Activated CD8-positive, alpha-beta memory T cell treated with anti-CD3 and anti-CD28 coated beads for 4 hours (primary cell): ENCODE measurements at regions not wholly inside any gene's neighbourhood (a gene's known extent, or its start where the extent isn't known, plus 50 kb on each side); places are given as distances from the start of the nearest gene placed in this dataset.
"Not testable (repeated sequence)": the region's sequence is repeated elsewhere in the genome, so short reads cannot be mapped to it uniquely, and the experiment has no call there.

Experiments used
- DNase-seq, 2 donors: peaks; one replicate each; pipeline ENCODE4 v3.0.0-alpha.2; 2020; ENCODE audit warnings: low read depth in 2 of 2

DNA sequence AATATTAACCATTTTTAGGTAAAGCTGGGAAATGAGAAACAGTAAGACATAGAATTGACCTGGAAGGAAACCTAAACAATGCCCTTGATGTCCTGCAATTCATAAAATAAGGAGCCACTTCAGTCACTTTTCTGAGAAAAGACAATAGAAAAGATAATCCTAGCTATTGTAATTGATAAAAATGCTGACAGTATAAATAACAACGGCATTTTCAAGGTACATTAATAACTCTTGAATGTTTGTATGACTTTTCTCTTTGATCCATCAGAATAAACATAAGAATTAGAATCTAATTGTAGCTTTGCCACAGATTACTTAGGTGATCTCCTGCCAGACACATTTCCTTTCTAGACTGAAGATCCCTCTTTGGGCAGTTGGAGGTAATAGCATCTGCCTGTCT is 719.5 kb downstream of the SLC4A3 start:
- DNase-seq = no peak

DNA sequence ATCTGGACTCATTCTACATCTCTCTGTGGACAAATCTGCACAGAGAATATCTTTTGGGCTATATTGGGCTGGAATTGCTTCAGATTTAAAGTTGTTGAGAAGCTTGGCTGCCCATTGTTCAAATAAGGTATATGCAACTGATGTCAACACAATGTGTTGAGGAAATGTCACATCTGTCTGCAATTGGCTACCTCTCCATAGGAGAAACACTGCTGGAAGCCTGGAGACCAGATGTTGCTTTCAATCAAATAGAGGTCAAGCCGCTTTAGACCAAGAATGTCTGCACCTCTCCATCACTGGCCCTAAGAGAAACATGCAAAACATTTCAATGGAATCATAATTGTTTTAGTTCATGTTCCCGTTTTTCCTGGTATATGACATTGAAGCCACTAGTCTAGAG is 720.2 kb downstream of the SLC4A3 start:
- DNase-seq = no peak

DNA sequence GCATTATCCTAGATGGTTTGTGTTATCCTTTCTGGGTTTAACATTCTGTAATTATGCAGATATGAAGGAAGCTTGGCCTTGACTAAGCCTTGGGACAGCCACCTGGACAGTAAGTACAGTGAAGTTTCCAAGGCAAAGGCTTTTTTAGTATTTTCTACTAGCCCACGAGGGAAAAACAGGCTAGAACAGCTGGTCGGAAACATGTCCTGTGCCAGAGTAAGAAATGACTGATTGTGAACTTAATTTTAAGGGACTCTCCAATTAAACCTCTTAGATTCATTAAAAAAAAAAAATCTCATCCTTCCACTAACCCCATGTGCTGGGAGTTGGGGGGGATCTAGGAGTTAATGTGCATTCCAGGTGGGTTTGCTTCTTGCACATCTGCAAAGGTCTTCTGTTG is 720.8 kb downstream of the SLC4A3 start:
- no peak for DNase-seq

DNA sequence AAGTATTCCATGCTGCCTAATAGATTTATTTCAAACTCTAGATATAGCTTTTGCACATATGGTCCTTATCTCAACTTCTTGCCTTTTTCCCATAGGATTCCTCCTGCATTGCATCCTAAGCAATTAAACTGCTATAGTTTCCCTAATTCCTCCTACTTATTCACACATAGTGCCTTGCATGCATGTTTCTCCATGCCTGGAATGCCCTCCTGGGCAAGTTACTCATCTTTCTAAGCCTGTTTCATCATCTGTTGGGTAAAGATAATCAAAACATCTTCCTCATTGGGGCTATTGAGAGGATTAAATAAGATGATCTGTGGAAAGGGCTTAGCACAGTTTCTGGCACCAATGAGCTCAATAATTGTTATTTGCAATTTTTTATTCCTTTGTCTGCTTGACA is 726.5 kb downstream of the SLC4A3 start:
- no peak for DNase-seq

DNA sequence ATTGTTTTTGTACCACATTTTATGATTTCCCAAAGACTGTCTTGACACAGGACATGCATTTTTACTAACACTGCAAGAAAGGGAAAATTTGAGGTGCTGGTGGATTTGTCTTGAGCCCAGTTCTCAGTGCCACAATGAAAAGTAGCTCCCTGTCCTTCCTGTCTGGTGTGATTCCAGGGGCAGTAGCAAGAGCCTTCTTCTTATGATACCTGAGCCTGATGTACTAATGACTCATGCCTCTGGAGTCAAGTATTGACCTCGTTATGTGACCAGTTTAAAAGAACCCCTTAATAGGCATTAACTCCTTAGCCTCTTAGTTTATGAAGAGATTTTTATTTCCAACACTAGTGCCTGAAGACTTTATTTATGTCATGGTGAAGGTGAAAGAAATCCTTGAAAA is 728.6 kb downstream of the SLC4A3 start:
- no peak for DNase-seq

DNA sequence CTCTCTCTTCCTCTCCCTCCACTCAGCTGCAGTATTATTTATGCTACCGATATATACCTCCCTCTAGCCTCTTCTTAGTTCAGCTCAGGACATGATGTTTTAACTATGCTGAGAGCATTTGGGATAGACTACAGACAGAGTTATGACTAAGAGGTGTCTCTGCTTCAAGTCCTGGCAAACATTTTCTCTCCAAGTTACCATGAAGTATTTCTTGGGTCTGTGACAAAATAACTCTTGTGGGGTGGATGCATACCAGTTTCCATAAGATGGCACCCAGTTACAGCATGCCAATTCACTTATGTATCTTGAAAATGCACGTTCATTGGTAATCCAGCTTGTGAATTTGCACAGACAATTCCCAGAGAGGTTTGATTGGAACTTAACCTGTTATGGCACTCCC is 737.6 kb downstream of the SLC4A3 start:
- no peak for DNase-seq

DNA sequence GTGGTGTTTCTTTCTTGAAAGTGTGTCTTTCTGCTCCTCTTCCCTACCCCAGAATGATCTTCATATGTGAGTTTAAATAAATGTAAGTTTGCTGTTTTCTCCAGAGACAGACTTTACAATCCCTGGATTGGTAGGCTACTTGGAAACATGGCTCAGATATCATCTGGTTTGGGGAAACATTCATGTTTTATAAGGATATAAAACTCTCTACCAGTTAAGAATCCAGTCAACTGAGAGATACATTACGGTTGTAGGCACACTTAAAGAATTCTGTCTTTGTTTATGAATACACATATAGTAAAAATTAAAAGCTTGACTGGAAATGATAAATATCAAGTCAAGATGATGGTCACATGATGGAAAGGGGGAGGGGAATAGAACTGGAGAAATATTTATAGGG is 739.3 kb downstream of the SLC4A3 start:
- no peak for DNase-seq

DNA sequence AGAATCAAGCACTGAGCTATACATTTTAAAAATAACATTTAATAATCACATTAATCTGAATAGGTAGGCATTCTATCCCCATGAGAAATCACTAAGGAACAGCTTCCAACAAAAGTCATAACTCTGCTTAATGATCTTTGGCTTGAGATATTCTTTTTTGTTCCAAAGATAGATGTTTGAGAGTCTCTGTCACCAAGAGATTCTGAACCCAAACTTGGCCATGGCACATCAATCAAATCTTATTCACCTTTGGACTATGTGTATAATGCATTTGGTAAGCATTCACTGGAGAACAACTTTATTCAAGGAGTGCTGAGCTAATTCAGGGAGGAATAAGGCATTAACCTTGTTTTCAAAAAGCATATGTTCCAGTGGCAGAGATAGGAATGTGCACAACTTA is 743.3 kb downstream of the SLC4A3 start:
- DNase-seq = no peak

DNA sequence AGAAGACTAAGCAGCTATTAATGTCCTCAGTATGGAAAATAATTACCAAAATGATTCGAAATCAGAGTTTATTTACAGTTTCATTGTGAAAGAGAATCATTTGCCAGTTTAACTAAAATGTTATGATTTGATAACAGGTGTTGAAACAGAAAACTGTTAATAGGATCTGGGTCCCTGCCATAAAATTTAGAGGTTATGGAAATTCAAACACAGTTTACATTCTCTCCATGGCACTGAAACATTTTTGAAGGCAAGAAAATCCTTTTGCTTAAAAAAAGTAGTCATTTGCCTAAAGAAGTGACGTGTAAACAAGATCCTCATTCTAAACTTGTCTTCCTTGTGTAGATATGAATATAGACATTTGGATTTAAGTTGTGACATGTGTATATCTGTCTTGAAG is 743.8 kb downstream of the SLC4A3 start:
- no peak for DNase-seq

DNA sequence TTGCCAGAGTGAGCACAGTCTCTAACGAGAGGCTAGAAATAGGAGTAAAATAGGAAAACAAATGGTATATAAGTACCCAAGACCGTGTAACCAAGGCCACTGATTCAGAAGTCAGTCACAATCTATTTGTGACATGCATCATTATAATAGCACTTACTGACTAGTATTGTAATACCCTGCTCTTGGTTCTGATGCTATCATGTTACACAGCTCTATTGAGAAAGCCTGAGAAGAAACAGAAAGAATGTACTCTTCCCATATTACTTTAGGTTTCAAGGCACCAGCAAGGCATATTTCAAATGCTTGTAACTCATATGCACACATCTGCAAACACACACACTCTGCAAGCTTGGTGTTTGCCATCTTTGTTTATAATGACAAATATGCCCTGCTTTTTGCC is 746.4 kb downstream of the SLC4A3 start:
- no peak for DNase-seq

DNA sequence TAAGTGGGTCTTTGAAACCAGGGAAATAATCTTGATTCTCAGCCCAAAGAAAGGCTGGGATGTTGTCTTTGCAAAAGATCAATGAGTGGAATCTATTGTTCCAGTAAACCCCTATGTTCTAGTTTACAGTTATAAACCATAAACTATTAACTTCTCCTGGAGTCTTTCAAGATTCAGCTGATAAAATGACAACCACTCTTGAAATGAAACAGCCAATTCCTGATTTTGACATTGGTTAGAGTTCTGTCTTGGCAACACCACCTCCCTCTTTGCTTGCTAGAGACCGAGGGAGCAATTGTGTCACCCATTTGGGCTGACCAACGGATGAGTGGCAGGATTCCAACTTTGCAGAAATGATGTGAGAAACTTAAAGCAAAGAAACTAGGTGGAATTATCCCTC is 746.9 kb downstream of the SLC4A3 start:
- DNase-seq = no peak

DNA sequence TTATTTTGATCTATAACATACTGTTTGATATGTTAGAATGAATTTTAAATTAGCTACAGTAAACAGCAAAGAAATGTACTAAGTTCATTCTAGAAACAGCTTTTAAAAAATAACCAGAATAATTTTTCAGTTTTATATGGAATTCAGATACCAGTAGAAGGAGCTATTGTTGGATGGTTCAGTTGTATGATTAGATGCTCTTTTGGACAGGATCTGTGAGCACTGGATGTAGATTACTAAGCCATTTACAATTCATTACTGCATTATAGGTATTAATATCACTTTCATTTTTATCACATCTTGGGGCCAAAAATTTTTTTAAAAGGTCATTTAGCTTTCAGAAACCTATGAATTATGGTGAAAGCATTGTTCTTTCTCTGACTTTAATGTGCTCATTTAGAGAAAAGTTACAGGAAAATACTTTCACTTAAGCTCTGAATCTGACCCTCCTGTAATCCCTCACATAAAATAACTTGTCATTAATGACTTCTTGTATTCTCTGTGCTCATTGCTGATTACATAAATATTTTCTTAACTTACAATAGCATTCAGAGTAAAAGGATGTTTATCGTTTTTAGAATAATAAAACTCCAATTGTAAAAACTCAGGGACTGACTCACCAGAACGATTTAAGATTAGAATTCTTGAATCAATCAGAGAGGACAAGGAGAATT is 750.2 kb downstream of the SLC4A3 start:
- DNase-seq = no peak

DNA sequence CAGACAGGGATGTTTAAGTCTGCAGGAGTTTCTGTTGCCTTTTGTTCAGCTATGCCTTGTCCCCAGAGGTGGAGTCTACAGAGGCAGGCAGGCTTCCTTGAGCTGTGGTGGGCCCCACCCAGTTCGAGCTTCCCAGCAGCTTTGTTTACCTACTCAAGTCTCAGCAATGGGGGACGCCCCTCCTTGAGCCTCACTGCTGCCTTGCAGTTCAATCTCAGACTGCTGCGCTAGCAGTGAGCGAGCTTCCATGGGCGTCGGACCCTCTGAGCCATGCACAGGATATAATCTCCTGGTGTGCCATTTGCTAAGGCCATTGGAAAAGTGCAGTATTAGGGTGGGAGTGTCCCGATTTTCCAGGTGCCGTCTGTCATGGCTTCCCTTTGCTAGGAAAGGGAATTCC is 760.3 kb downstream of the SLC4A3 start:
- not testable (repeated sequence) for DNase-seq

DNA sequence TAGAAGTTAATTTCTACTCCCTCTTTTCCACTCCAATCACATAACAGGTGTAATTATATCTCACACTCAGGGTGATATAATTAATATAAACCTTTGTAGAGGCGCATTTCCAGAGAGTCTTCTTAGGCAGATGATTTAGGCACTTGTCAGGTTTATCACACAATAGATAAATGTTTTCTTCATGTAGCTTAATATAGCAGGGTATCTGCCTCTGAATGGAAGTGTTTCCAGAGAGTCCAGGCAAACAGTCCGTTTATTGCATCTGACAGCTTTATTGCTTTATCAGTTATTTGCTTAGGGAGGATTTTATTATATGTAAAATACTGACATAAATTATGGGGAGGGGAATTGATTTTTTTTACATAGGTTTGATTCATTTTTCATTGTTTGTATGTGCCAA is 766.3 kb downstream of the SLC4A3 start:
- no peak for DNase-seq

DNA sequence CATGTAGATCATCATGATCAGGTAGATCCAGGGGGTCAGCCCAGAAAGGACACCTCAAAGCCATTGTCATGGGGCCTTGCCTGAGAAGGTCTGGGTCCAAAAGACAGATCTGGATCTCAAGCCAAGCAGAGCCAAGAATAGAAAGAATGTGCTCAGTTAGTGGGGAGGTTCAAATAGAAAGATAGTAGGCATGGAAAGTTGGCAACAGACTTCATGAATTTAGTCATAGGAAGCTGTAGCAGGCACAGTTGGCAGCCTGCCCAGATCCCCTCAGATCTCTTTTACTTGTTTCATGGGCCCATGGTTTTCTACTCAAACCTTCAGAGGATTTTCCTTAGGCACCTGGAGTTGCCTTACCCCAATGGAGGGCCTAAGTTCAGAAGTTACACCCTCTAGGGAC is 767.0 kb downstream of the SLC4A3 start:
- no peak for DNase-seq

DNA sequence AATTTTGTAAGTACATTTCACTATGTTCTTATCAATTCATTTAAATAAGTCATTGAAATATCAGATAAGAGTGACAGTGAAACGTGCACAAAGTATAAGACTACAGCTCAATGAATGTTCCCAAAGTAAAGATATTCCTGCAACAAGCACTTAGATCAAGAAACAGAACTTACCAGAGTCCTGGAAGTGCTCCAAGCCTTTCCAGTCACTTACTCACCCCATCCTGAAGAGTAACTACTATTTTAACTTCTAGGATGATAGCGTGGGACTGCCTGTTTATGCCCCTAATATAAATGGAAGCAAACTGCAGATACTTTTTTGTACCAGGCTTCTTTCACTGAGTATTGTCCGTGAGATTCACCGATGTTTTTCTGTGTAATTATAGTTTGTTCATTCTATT is 768.9 kb downstream of the SLC4A3 start:
- no peak for DNase-seq

DNA sequence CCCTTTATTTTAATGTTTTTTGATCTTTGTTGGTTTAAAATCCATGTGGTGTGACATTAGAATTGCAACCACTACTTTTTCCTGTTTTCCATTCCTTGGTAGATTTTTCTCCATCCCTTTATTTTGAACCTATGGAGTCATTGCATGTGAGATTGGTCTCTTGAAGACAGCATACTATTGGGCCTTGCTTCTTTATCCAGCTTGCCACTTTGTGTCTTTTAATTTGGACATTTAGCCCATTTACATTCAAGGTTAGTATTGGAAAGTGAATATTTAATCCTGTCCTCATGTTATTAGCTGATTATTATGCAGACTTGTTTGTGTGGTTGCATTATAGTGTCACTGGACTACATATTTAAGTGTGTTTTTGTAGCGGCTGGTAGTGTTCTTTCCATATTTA is 782.9 kb downstream of the SLC4A3 start:
- no peak for DNase-seq

DNA sequence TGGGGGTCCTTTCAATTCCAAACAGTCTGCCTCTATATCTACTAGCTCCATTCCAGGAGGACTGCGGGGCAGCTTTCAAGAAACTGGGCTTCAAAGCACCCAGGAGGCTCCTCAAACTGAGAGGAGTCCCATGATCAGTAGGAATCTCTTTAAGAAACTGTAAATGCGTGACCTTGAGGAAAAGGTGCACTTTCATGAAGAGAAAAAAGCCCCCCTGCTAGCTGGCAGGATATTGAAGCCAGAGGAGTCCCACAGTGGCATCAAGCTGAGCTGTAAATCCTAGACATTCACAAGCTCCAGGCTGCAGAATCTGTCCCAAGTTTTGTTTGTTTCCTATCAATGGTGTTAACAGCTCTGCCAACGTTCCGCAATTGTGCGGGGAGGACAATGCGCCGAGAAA is 790.1 kb downstream of the SLC4A3 start:
- no peak for DNase-seq

DNA sequence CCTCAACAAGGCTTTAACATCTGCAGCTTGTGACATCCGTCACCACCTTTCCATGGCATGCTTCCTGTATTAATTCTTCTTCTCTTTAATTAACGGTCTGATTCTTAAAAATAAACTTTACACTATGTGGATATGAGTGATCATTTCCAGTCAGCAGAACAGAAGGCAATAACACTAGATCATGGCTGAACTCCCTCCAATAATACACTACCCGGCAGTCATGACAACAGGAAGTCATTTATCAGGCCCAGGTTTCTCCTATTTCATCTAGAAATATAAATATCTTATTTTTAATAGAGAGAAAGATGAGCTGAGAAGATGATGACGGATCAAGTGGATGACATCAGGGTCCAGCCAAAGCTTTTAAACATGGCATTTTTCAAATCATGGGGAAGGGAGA is 792.2 kb downstream of the SLC4A3 start:
- no peak for DNase-seq

DNA sequence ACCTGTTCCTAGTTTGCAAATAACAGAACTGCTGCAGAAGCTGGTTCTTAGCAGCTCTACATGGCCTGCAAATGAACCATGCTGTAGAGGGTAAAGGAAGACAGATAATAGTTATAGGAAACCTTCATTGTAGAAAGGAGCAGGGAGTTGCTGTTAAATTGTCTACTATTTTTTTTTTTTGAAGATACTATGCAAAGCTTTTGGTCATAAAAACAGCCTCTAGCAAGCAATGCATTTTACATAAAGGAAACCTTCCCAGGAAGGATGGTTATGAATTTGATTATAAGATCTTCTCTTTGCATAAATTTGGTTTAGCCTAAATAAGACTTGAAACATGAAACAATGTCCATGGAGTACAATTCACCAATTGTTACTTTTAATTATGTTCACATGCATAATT is 793.4 kb downstream of the SLC4A3 start:
- DNase-seq = no peak

DNA sequence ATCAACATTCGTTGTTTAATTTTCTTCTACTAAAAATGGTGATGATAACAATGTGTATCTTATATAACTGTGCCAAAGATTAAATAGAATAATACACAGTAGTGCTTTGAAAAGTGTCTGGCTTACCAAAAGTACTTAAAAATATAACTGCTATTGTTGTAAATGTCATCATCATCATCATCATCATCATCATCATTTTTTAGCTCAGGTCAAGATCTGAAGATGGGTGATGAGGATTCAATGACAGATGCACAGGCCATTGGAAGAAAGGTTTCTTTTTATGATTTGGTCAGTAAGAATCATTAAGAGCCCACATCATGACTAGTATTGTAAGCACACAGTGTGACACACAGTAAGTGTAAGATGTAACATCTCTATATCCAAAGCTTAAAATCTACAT is 795.2 kb downstream of the SLC4A3 start:
- no peak for DNase-seq

DNA sequence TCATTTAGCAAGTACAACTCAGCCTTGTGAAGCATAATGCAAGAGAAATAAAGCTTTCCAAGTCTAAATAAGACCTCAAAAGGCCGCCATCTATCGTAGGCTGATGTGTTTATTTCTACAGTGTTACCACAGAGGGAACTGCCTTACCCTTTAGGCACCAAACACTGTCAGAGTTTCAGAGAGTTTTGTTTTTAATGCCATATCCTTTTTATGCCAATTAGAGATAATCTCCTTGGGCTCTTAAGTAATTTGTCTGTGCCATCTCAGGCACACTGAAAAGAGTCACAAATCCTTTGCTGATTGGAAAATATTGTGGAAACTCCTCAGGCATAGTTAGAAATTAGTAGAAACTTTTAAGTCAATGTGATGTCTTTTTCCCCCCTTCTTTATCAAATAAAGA is 797.1 kb downstream of the SLC4A3 start:
- no peak for DNase-seq

DNA sequence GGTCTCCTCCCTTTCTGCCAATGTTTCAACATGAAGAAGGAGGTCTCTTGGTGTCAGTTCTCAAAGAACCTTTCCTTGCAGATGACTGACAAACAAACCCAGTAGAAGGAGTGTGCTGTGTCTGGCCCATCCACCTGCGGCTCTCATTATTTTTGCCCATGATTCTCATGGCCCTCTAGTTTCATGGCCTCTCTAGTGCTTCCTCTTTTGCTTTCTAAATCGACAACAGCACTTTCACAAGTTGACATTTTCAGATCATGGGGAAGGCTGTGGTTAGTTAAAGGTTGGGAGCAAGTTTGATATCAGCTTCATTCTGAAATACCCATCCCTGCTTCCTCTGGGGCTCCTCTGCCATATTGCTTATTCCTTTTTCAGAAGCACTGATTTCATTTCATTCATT is 805.2 kb downstream of the SLC4A3 start:
- DNase-seq = no peak

DNA sequence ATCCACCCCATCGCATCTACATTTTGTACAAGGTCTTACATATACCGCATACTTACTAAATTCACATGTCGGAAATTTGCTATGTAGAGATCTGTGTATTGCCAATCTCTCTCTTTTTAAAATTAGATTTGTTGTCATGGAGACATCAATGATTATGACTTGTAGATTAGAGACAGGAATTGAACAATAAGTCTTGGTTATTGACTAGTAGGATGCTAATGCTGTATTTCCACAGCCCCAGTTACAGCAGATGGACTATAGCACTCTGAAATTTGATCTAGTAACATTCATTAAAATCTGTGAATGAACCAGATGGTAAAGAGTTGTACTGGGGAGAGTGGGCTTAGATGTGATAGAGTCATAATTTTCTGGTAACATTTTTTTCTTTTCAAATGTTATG is 805.7 kb downstream of the SLC4A3 start:
- DNase-seq = no peak

DNA sequence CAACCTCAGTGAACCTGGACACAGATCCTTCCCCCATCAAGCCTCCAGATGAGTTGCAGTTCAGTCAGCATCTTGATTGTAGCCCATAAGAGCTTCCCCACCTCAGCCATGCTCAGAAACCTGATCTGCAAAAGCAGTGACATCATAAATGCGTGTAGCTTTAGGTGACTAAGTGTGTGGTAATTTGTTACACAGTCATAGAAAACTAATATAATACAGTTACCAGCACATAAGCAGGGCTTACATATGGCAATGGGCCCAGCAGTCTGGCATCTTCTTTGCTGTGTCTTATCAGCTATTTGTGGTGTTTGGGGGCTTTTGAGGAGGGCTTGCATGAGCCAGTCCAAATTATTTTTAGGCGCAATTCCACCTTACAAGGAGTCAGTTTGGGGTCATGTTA is 807.0 kb downstream of the SLC4A3 start:
- no peak for DNase-seq
